GM10266 (cell line): ENCODE measurements at regions not wholly inside any gene's neighbourhood (a gene's known extent, or its start where the extent isn't known, plus 50 kb on each side); places are given as distances from the start of the nearest gene placed in this dataset.

Experiments
- DNase-seq: peaks from one replicate; pipeline ENCODE4 v3.0.0; 2012; ENCODE audit errors: extremely low spot score
- TF ChIP-seq, protein P1 (sequence below): IDR thresholded peaks from 2 replicates; pipeline ENCODE4 v1.5.1; 2012; ENCODE audit warnings: mild to moderate bottlenecking, low read depth; ENCODE audit not compliant: control insufficient read depth, insufficient read depth; ENCODE audit errors: missing control alignments

DNA sequence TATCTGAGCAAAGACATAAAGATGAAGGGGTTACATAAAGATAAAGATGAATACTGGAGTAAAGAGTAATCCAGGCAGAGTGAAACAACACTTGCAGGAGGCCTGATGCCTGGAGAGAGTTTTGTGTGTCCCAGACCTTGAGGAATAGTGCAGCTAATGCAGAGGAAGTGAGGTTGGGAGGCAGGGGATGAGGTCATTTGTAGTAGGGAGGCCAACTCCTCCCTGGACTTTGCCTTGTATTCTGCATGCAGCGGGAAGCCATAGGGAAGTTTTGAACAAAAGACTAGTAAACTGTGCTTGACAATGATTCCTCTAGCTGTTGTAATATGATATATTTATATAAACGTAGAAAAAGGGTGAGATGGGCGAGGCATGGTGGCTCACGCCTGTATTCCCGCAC, 356.6 kb downstream of the KCNJ2 start:
- no peak for DNase-seq

DNA sequence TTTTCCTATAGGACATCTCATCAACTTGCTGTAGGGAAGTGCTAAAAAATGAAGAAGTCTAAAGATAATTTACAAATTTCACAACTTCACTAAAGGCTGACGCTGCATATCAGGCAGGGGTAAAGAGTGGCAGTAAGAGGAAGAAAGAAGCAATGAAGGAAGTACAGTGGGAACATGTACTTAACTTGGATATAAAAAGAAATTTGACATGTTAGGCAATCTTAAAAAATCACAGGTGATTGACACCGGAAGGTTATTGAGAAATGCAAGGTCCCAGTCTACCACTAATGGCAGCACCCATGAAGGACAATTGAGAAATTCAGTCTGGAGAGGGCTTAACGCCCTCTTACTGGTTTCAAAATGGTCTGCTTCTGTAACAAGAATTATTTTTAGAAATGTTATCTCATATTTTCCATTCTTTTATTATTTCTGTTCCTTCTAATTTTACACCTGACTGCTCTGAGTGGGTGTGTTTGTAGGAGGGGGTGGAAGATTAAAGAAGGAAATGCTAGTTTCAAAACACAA, 358.1 kb downstream of the KCNJ2 start:
- TF ChIP-seq, protein P1, sequence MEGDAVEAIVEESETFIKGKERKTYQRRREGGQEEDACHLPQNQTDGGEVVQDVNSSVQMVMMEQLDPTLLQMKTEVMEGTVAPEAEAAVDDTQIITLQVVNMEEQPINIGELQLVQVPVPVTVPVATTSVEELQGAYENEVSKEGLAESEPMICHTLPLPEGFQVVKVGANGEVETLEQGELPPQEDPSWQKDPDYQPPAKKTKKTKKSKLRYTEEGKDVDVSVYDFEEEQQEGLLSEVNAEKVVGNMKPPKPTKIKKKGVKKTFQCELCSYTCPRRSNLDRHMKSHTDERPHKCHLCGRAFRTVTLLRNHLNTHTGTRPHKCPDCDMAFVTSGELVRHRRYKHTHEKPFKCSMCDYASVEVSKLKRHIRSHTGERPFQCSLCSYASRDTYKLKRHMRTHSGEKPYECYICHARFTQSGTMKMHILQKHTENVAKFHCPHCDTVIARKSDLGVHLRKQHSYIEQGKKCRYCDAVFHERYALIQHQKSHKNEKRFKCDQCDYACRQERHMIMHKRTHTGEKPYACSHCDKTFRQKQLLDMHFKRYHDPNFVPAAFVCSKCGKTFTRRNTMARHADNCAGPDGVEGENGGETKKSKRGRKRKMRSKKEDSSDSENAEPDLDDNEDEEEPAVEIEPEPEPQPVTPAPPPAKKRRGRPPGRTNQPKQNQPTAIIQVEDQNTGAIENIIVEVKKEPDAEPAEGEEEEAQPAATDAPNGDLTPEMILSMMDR = no peak
- peak; percentile 39 for DNase-seq

More for the DNA sequence above, 356.6 kb downstream of the KCNJ2 start:
- TF ChIP-seq, protein P1 = no peak

DNA sequence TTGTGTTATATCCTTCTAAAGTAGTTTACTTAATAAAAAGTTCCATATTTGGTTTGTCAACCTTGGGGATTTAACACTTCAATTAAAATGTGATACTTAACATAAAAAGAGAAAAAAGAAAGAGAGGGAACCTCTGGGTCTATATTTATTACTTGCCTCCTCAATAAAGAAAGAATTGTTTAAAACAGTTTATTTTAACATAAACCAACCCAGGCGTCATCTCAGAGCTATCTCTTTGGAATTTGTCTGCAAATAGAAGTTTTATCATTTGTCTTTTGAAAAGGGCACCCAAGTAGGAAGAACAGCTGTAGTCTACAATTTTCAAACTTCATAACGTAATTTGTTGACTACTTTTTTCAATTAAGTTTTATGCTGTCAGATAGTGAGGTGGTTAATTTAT, 364.1 kb downstream of the KCNJ2 start:
- TF ChIP-seq, protein P1 = no peak

DNA sequence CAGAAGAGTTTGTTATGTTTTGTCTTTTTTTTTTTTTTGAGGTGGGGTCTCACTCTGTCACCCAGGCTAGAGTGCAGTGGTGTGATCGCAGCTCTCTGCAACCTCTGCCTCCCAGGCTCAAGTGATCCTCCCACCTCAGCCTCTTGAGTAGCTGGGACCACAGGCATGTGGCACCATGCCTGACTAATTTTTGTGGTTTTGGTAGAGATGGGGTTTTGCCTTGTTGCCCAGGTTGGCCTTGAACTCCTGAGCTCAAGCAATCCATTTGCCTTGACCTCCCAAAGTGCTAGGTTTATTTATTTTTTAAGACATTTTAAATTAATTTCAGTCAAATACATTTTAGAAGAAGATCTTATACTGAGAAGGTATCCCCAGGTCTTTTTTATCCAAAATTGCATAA, 366.7 kb downstream of the KCNJ2 start:
- no peak for DNase-seq
- TF ChIP-seq, protein P1 = no peak

More for the DNA sequence above, 364.1 kb downstream of the KCNJ2 start:
- no peak for DNase-seq

DNA sequence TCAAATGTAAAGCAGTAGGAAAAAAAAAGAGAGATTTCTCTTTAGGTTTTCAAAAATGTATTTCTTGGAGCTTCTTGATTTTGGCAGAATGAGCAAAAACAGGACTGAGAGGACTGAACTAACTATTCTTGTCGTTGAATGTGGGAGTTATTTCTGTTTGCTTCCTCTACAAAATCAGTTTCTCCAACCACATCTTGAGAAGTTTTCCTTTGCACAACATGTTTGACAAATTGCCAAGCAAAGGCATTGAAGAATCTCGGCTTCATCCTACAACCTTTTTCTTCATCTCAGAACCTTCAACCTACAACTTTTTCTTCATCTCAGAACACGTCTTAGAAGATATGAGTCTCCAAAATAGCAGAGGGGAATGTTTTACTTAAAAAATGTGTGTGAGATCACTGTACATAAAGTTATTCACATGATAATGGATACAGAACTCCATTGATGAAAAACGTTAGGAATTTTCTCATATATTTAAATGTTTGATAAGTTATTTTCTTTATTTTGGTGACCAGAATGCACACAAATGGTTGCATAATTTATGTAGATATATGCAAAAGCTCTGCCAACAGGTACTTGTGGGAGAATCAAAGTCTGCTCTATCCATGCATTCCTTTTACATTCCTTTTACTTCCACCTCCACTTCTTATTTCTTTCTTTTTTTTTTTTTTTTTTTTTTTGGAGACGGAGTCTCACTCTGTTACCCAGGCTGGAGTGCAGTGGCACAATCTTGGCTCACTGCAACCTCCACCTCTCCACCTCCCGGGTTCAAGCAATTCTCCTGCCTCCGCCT, 370.0 kb downstream of the KCNJ2 start:
- TF ChIP-seq, protein P1 = no peak
- no peak for DNase-seq

DNA sequence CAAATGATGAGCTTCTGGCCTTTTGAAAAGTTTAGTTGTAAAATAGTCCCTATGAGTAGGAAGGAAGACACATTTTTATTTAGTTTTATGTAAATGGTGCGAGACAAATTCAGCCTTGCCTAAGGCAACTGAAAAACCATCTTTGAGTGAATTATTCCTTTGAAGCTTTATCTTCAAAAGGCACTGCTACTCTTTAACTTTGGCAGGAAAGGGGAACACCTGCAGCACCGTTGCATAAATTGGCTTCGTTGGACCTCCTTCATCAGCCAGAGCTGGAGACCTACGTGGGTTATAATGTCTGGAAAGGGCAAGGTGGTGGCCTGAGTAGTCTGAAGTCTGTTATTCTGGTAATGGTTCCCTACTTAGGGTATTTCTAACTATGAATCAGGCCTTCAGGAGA, 373.5 kb downstream of the KCNJ2 start:
- DNase-seq = no peak
- TF ChIP-seq, protein P1 = no peak

DNA sequence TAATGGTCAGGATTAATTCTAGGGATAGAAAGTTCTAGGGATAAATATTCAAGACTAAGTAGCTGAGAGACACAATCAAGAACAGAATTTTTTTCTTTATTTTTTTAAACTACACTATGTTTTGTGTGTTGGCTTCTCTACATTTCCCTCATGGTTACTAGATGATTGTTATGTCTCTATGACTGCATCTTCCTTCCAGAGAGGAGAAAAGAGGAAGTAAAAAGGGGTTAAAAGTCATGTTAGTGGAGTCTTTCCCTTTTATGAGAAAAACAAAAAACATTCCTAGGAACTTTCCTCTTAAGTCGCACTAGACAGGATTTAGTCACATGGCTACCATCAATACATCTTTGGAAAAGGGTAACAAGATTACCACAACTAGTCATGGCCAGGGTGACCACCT, 375.0 kb downstream of the KCNJ2 start:
- no peak for DNase-seq
- TF ChIP-seq, protein P1 = no peak
